GM12878 (cell line): ENCODE measurements at regions not wholly inside any gene's neighbourhood (a gene's known extent, or its start where the extent isn't known, plus 50 kb on each side); places are given as distances from the start of the nearest gene placed in this dataset.

ENCODE experiments used
- CHD1 ChIP-seq: IDR thresholded peaks from 2 replicates; pipeline ENCODE4 v1.6.1; 2012; ENCODE audit warnings: low read depth, low read length, improper control_type of control experiment
- E2F4 ChIP-seq: IDR thresholded peaks from 2 replicates; pipeline ENCODE4 v1.6.1; 2012; ENCODE audit warnings: low read depth, low read length, improper control_type of control experiment
- FOXM1 ChIP-seq: IDR thresholded peaks from 2 replicates; pipeline ENCODE4 v1.6.1; 2012; ENCODE audit warnings: low read depth, mild to moderate bottlenecking, inconsistent platforms, low read length, moderate library complexity
- HDAC6 ChIP-seq: fragments of 200-600 bp; sonication (generic); IDR thresholded peaks from one replicate; pipeline ENCODE4 v1.8.0; 2017; ENCODE audit warnings: antibody characterized with exemption; ENCODE audit not compliant: unreplicated experiment
- MYC ChIP-seq: IDR thresholded peaks from 2 replicates; pipeline ENCODE4 v1.6.1; 2011; ENCODE audit warnings: mild to moderate bottlenecking, low read length, moderate library complexity, inconsistent platforms; ENCODE audit not compliant: insufficient read depth, insufficient replicate concordance, insufficient read length, severe bottlenecking
- SMAD1 ChIP-seq: fragments of 450-650 bp; IDR thresholded peaks from 2 replicates; pipeline ENCODE4 v1.6.1; 2018; ENCODE audit warnings: mild to moderate bottlenecking, low read depth; ENCODE audit not compliant: partially characterized antibody
- SMC3 ChIP-seq: IDR thresholded peaks from 2 replicates; pipeline ENCODE4 v1.6.1; 2011; ENCODE audit warnings: low read length, improper control_type of control experiment, borderline replicate concordance
- ZBTB40 ChIP-seq: fragments of 450-650 bp; IDR thresholded peaks from 2 replicates; pipeline ENCODE4 v1.6.1; 2016; ENCODE audit warnings: mild to moderate bottlenecking, moderate library complexity, borderline replicate concordance

- no peak for TF ChIP-seq CHD1
- TF ChIP-seq E2F4 = no peak
- TF ChIP-seq FOXM1 = no peak
- no peak for TF ChIP-seq SMC3
- no peak for TF ChIP-seq SMAD1
- TF ChIP-seq ZBTB40 = no peak
- no peak for TF ChIP-seq HDAC6
- TF ChIP-seq MYC = no peak
These were observed 1075.7 kb upstream of the PABPC4L start (continued) for GRCh38 chr4:135277068-135277979.
